SK-N-SH (cell line): ENCODE measurements at regions not wholly inside any gene's neighbourhood (a gene's known extent, or its start where the extent isn't known, plus 50 kb on each side); places are given as distances from the start of the nearest gene placed in this dataset.

Source experiments
- CTCF ChIA-PET: fragments of 300-600, 350-600 bp; formaldehyde crosslinking; extraction: SDS; loops from one replicate; lab custom pipeline; 2021; lab: Yijun Ruan, JAX
- POLR2A ChIA-PET: fragments of 350-600 bp; sonication (Branson Sonifier 250); formaldehyde crosslinking; extraction: SDS; loops from one replicate; lab custom pipeline; 2020; ENCODE audit warnings: antibody characterized with exemption, inconsistent platforms; lab: Yijun Ruan, JAX
- DNase-seq: peaks from one replicate; pipeline ENCODE4 v3.0.0; 2012
- H2AFZ ChIP-seq: fragments of 200-600 bp; sonication (generic); 2 replicates; pipeline ENCODE4 v1.8.1; 2016; ENCODE audit warnings: antibody characterized with exemption, mild to moderate bottlenecking, low read depth
- H3F3A ChIP-seq: fragments of 200-600 bp; sonication (generic); replicated peaks from 2 replicates; pipeline ENCODE3; 2016; ENCODE audit warnings: antibody characterized with exemption, mild to moderate bottlenecking; ENCODE audit not compliant: insufficient read depth
- H3K27ac ChIP-seq, 2 experiments: fragments of 200-500 bp in 1 of 2; fragments of 200-600 bp in 1 of 2; sonication (Bioruptor generic) in 1 of 2; sonication (generic), shearing (Covaris generic) in 1 of 2; 2 replicates each; pipeline versions ENCODE4 v1.5.1 to v1.6.1; 2014 to 2016; ENCODE audit warnings: low read depth in 2 of 2, inconsistent platforms in 1 of 2, low read length in 1 of 2, mild to moderate bottlenecking in 1 of 2, mixed read lengths in 1 of 2
- H3K27me3 ChIP-seq: fragments of 200-600 bp; sonication (generic), shearing (Covaris generic); 2 replicates; pipeline ENCODE4 v1.6.1; 2016; ENCODE audit warnings: mixed run types; ENCODE audit not compliant: insufficient read depth
- H3K36me3 ChIP-seq, 2 experiments: fragments of 200-500 bp in 1 of 2; fragments of 200-600 bp in 1 of 2; sonication (Bioruptor generic) in 1 of 2; sonication (generic) in 1 of 2; replicated peaks in 1 of 2; 2 replicates each; pipeline versions ENCODE3 to v1.5.1; 2014 to 2016; ENCODE audit warnings: low read length in 1 of 2, mild to moderate bottlenecking in 1 of 2; ENCODE audit not compliant: insufficient read depth in 2 of 2, control insufficient read depth in 1 of 2
- H3K4me1 ChIP-seq, 2 experiments: fragments of 200-500 bp in 1 of 2; fragments of 200-600 bp in 1 of 2; sonication (Bioruptor generic) in 1 of 2; sonication (generic), shearing (Covaris generic) in 1 of 2; 2 replicates each; pipeline versions ENCODE4 v1.5.1 to v1.6.1; 2014 to 2016; ENCODE audit warnings: low read depth in 1 of 2, low read length in 1 of 2, mixed run types in 1 of 2; ENCODE audit not compliant: insufficient read depth in 2 of 2, control insufficient read depth in 1 of 2
- H3K4me2 ChIP-seq: fragments of 200-600 bp; sonication (generic), shearing (Covaris generic); 2 replicates; pipeline ENCODE4 v1.6.1; 2017; ENCODE audit warnings: mixed run types
- H3K4me3 ChIP-seq, 2 experiments: fragments of 200-500 bp in 1 of 2; fragments of 200-600 bp in 1 of 2; sonication (Bioruptor generic) in 1 of 2; sonication (generic), shearing (Covaris generic) in 1 of 2; 2 replicates each; pipeline versions ENCODE4 v1.5.1 to v1.8.1; 2014 to 2016; ENCODE audit warnings: low read depth in 2 of 2, inconsistent platforms in 1 of 2, low read length in 1 of 2, mild to moderate bottlenecking in 1 of 2, mixed read lengths in 1 of 2, moderate library complexity in 1 of 2
- H3K79me2 ChIP-seq: fragments of 200-600 bp; sonication (generic); 2 replicates; pipeline ENCODE4 v1.8.1; 2017; ENCODE audit warnings: mild to moderate bottlenecking; ENCODE audit not compliant: insufficient read depth
- H3K9ac ChIP-seq: fragments of 200-600 bp; sonication (generic); 2 replicates; pipeline ENCODE4 v1.6.1; 2017; ENCODE audit warnings: mixed run types
- H3K9me2 ChIP-seq: fragments of 200-600 bp; sonication (generic); 2 replicates; pipeline ENCODE4 v1.6.1; 2017; ENCODE audit warnings: mixed run types
- H3K9me3 ChIP-seq: fragments of 200-600 bp; sonication (generic); 2 replicates; pipeline ENCODE4 v1.6.1; 2017; ENCODE audit warnings: mixed run types, mild to moderate bottlenecking, moderate library complexity
- H4K20me1 ChIP-seq: fragments of 200-600 bp; sonication (generic); 2 replicates; pipeline ENCODE4 v1.6.1; 2017; ENCODE audit warnings: mild to moderate bottlenecking, mixed run types; ENCODE audit not compliant: insufficient read depth
- CHD2 ChIP-seq: fragments of 150-350 bp; IDR thresholded peaks from 2 replicates; pipeline ENCODE4 v1.6.1; 2018; ENCODE audit warnings: low read length; ENCODE audit not compliant: partially characterized antibody
- ELF1 ChIP-seq: IDR thresholded peaks from 2 replicates; pipeline ENCODE4 v1.4.0; 2012
- EP300 ChIP-seq, 2 experiments: IDR thresholded peaks; 2 replicates each; pipeline versions ENCODE4 v1.4.0 to v1.6.1; 2012; ENCODE audit warnings: borderline replicate concordance in 1 of 2, low read depth in 1 of 2, low read length in 1 of 2
- EZH2phosphoT487 ChIP-seq: fragments of 200-600 bp; sonication (generic); IDR thresholded peaks from 2 replicates; pipeline ENCODE4 v1.6.1; 2017; ENCODE audit warnings: low read depth, mixed run types, mild to moderate bottlenecking, antibody characterized with exemption, moderate library complexity, borderline replicate concordance
- FOSL2 ChIP-seq: IDR thresholded peaks from 2 replicates; pipeline ENCODE4 v1.4.0; 2012; ENCODE audit warnings: low read depth, mild to moderate bottlenecking, moderate library complexity, borderline replicate concordance
- GABPA ChIP-seq: IDR thresholded peaks from 2 replicates; pipeline ENCODE4 v1.4.0; 2012; ENCODE audit warnings: low read depth, mild to moderate bottlenecking
- JUND ChIP-seq: IDR thresholded peaks from 2 replicates; pipeline ENCODE4 v1.4.0; 2012
- NFIC ChIP-seq: IDR thresholded peaks from 2 replicates; pipeline ENCODE4 v1.4.0; 2012; ENCODE audit warnings: borderline replicate concordance
- RAD21 ChIP-seq: IDR thresholded peaks from 2 replicates; pipeline ENCODE4 v1.6.1; 2012; ENCODE audit warnings: mild to moderate bottlenecking, low read length
- RCOR1 ChIP-seq: fragments of 150-350 bp; IDR thresholded peaks from 2 replicates; pipeline ENCODE4 v1.6.1; 2017; ENCODE audit warnings: antibody characterized with exemption, low read length
- RFX5 ChIP-seq: IDR thresholded peaks from 2 replicates; pipeline ENCODE4 v1.6.1; 2012; ENCODE audit warnings: mild to moderate bottlenecking, improper control_type of control experiment, low read length
- SMC3 ChIP-seq: IDR thresholded peaks from 2 replicates; pipeline ENCODE4 v1.6.1; 2012; ENCODE audit warnings: low read depth, low read length, improper control_type of control experiment
- TCF12 ChIP-seq: IDR thresholded peaks from 2 replicates; pipeline ENCODE4 v1.4.0; 2012
- TEAD4 ChIP-seq: IDR thresholded peaks from 2 replicates; pipeline ENCODE4 v1.4.0; 2012; ENCODE audit warnings: mild to moderate bottlenecking, borderline replicate concordance; ENCODE audit not compliant: insufficient read depth
- YY1 ChIP-seq: IDR thresholded peaks from 2 replicates; pipeline ENCODE4 v1.4.0; 2012; ENCODE audit warnings: low read depth, mild to moderate bottlenecking
- WGBS: methylation state at CpG from one replicate; pipeline ENCODE4 v1.1.6; 2017; ENCODE audit warnings: low lambda C conversion rate; 5-methylcytosine and 5-hydroxymethylcytosine counted together
- TF ChIP-seq, protein P1 (sequence below): IDR thresholded peaks from 2 replicates; pipeline ENCODE4 v1.6.1; 2012; ENCODE audit warnings: mild to moderate bottlenecking, low read depth, low read length, moderate library complexity
- TF ChIP-seq, protein P2 (sequence below): IDR thresholded peaks from 2 replicates; pipeline ENCODE4; 2012
- TF ChIP-seq, protein P3 (sequence below): fragments of 200-600 bp; sonication (generic); IDR thresholded peaks from 2 replicates; pipeline ENCODE4 v1.6.1; 2017; ENCODE audit warnings: antibody characterized with exemption, mild to moderate bottlenecking, moderate library complexity

DNA sequence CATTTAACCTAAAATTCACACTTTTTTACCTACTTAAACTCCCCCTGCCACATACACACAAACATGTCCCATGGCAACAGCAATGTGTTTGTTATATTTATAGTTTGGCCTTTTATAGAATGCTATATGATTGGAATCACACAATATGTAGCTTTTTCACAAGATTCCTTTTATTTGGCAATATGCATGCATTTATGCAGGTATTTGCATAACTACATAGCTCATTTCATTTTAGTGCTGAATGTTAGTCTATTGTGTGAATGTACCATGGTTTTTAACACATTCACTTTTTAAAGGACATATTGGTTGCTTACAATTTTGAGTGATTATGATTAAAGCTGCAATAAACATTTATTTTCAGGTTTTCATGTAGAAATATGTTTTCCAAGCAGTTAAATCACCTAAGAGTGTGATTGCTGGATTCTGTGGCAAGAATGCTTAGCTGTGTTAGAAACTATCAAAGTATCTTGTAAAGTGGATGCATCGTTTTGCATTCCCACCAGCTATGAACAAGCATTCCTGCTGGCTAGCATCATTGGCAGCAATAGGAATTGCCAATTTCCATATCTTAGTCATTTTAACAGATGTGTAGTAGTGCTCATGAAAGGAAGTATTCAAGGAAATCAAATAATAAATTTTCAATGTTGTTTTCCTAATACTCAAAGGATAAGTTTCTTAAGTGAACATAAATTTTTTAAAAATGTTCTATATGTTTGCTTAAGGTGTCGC lies 557.0 kb downstream of the SLITRK1 start:
- no peaks in the 10 kb centered on the region for H3K9me3 ChIP-seq
- peak; percentile 29; the same call in 1 of the 2 replicates for TF ChIP-seq TEAD4
- TF ChIP-seq JUND = peak; percentile 23; the same call in 1 of the 2 replicates
- TF ChIP-seq NFIC = peak; percentile 34; the same call in 1 of the 2 replicates
- TF ChIP-seq TCF12 = peak; percentile 63
- peak; percentile 37; the same call in 1 of the 2 replicates for TF ChIP-seq FOSL2
- no peak for TF ChIP-seq RCOR1
- TF ChIP-seq, protein P1, sequence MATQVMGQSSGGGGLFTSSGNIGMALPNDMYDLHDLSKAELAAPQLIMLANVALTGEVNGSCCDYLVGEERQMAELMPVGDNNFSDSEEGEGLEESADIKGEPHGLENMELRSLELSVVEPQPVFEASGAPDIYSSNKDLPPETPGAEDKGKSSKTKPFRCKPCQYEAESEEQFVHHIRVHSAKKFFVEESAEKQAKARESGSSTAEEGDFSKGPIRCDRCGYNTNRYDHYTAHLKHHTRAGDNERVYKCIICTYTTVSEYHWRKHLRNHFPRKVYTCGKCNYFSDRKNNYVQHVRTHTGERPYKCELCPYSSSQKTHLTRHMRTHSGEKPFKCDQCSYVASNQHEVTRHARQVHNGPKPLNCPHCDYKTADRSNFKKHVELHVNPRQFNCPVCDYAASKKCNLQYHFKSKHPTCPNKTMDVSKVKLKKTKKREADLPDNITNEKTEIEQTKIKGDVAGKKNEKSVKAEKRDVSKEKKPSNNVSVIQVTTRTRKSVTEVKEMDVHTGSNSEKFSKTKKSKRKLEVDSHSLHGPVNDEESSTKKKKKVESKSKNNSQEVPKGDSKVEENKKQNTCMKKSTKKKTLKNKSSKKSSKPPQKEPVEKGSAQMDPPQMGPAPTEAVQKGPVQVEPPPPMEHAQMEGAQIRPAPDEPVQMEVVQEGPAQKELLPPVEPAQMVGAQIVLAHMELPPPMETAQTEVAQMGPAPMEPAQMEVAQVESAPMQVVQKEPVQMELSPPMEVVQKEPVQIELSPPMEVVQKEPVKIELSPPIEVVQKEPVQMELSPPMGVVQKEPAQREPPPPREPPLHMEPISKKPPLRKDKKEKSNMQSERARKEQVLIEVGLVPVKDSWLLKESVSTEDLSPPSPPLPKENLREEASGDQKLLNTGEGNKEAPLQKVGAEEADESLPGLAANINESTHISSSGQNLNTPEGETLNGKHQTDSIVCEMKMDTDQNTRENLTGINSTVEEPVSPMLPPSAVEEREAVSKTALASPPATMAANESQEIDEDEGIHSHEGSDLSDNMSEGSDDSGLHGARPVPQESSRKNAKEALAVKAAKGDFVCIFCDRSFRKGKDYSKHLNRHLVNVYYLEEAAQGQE = no peak
- peak in 1 of 2 experiments; percentile 26; a peak in 1 of 4 replicates for TF ChIP-seq EP300 (IDR thresholded peaks at IDR 0.05; ENCODE audit: borderline replicate concordance in 1 of 2, low read depth in 1 of 2, low read length in 1 of 2)

DNA sequence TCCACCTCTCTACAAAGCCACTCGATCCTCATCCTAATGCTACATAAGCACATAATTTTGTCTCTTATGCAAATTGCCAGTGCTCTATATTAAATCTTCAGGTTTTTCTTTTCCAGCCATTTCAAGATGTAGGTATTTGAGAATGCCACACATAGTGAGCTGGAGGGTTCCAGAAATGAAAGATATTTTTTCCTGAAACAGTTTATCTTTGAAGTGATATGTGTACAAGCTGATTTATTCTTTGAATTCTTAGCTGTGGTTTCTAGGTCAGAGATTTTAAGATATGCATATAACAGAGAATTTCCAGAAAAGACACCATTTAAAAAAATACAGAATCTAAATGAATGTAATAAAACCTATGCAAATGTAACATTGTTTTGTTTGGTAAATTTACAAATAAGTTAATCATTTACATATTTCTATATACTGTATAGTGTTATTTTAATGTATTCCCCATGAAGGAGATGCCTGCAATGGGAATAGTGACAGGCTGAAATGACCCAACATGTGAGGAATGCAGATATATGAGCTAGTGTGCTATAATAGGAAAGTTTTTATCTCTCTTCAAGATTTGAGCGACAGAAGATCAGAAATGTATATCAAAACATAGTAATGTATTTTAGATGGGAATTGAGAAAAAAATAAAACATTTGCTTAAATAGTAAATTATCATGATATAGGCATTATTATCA lies 570.2 kb downstream of the SLITRK1 start:
- H3K9ac ChIP-seq = no peak overlapping the region
- H3K36me3 ChIP-seq = no peaks in the 10 kb centered on the region
- H3K9me3 ChIP-seq = no peaks in the 10 kb centered on the region
- no peaks in the 10 kb centered on the region; the same call in 1 of the 2 replicates for H3K9me2 ChIP-seq
- no peak overlapping the region for H2AFZ ChIP-seq
- H3K27me3 ChIP-seq = no peaks in the 10 kb centered on the region
- H3F3A ChIP-seq = no peaks in the 10 kb centered on the region
- ChIA-PET CTCF (no interaction called here), POLR2A (no interaction called here)
- peaks cover 0 to 3% of the 10 kb centered on the region in 2 experiments; a peak in 1 of 4 replicates for H3K4me1 ChIP-seq
- no peak overlapping the region; a peak in 1 of 4 replicates for H3K27ac ChIP-seq
- no peak overlapping the region for H3K4me3 ChIP-seq
- H3K4me2 ChIP-seq = 0 out of 2 replicates have a peak overlapping the region, but pooled peaks have one; percentile 38
- no peaks in the 10 kb centered on the region for H3K79me2 ChIP-seq
- no peaks in the 10 kb centered on the region for H4K20me1 ChIP-seq
- 1% methylated on average over 2 of the region's 2 CpGs for WGBS
- DNase-seq = no peak
- TF ChIP-seq GABPA (no peak), CHD2 (no peak), SMC3 (no peak), RFX5 (no peak), ELF1 (no peak), YY1 (no peak), EZH2phosphoT487 (no peak), FOSL2 (peak; percentile 3; the same call in 1 of the 2 replicates), JUND (0 out of 2 replicates have a peak, but pooled peaks have one; percentile 23), RAD21 (no peak), TCF12 (peak; percentile 30; the same call in 1 of the 2 replicates)
- TF ChIP-seq, protein P2, sequence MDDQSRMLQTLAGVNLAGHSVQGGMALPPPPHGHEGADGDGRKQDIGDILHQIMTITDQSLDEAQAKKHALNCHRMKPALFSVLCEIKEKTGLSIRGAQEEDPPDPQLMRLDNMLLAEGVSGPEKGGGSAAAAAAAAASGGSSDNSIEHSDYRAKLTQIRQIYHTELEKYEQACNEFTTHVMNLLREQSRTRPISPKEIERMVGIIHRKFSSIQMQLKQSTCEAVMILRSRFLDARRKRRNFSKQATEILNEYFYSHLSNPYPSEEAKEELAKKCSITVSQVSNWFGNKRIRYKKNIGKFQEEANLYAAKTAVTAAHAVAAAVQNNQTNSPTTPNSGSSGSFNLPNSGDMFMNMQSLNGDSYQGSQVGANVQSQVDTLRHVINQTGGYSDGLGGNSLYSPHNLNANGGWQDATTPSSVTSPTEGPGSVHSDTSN = 0 out of 2 replicates have a peak, but pooled peaks have one; percentile 36
- TF ChIP-seq, protein P3, sequence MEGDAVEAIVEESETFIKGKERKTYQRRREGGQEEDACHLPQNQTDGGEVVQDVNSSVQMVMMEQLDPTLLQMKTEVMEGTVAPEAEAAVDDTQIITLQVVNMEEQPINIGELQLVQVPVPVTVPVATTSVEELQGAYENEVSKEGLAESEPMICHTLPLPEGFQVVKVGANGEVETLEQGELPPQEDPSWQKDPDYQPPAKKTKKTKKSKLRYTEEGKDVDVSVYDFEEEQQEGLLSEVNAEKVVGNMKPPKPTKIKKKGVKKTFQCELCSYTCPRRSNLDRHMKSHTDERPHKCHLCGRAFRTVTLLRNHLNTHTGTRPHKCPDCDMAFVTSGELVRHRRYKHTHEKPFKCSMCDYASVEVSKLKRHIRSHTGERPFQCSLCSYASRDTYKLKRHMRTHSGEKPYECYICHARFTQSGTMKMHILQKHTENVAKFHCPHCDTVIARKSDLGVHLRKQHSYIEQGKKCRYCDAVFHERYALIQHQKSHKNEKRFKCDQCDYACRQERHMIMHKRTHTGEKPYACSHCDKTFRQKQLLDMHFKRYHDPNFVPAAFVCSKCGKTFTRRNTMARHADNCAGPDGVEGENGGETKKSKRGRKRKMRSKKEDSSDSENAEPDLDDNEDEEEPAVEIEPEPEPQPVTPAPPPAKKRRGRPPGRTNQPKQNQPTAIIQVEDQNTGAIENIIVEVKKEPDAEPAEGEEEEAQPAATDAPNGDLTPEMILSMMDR = no peak

More for the DNA sequence above, 557.0 kb downstream of the SLITRK1 start:
- no peaks in the 10 kb centered on the region for H3K79me2 ChIP-seq
- H2AFZ ChIP-seq = no peak overlapping the region
- H3K4me3 ChIP-seq = no peak overlapping the region
- no peaks in the 10 kb centered on the region for H3K27me3 ChIP-seq
- ChIA-PET POLR2A (no interaction called here), CTCF (no interaction called here)
- no peaks in the 10 kb centered on the region; a peak in 1 of 4 replicates for H3K4me1 ChIP-seq
- WGBS = 41% methylated on average over 2 of the region's 2 CpGs
- H4K20me1 ChIP-seq = no peaks in the 10 kb centered on the region
- H3K9me2 ChIP-seq = no peaks in the 10 kb centered on the region
- H3K27ac ChIP-seq = 0 out of 4 replicates have a peak overlapping the region, but pooled peaks of 1 of the 2 experiments have one; percentile 18
- no peak for DNase-seq
- peaks cover 6% of the 10 kb centered on the region for H3F3A ChIP-seq
- H3K9ac ChIP-seq = no peak overlapping the region
- H3K4me2 ChIP-seq = no peak overlapping the region
- no peaks in the 10 kb centered on the region for H3K36me3 ChIP-seq
